SK-N-SH treated with all-trans-retinoic acid at 6 μM for 48 hours (cell line): ENCODE measurements at regions not wholly inside any gene's neighbourhood (a gene's known extent, or its start where the extent isn't known, plus 50 kb on each side); places are given as distances from the start of the nearest gene placed in this dataset.

Experiments used
- BACH2 ChIP-seq: fragments of 250-450 bp; sonication (Bioruptor Pico); IDR thresholded peaks from 2 replicates; pipeline ENCODE4 v1.9.0; 2021; ENCODE audit warnings: mild to moderate bottlenecking, borderline replicate concordance
- CREB5 ChIP-seq: fragments of 250-450 bp; sonication (Bioruptor Pico); IDR thresholded peaks from 2 replicates; pipeline ENCODE4 v1.5.1; 2020; ENCODE audit warnings: low read depth, mild to moderate bottlenecking, moderate library complexity
- RARB ChIP-seq: fragments of 250-450 bp; sonication (Bioruptor Pico); IDR thresholded peaks from 2 replicates; pipeline ENCODE4 v1.8.0; 2021; ENCODE audit warnings: mild to moderate bottlenecking, moderate library complexity
- TSHZ2 ChIP-seq: fragments of 250-450 bp; sonication (Bioruptor Pico); IDR thresholded peaks from 2 replicates; pipeline ENCODE4 v1.5.0; 2020; ENCODE audit warnings: mild to moderate bottlenecking, moderate library complexity

GRCh38 chr2:4930704-4931103, 761.5 kb upstream of the SOX11 start:
- TF ChIP-seq BACH2 (no peak), CREB5 (CRISPR knock-in tag) (no peak), RARB (CRISPR knock-in tag) (no peak), TSHZ2 (CRISPR knock-in tag) (no peak)
